Esophagus muscularis mucosa (tissue), 4 donors: ENCODE measurements at regions not wholly inside any gene's neighbourhood (a gene's known extent, or its start where the extent isn't known, plus 50 kb on each side); places are given as distances from the start of the nearest gene placed in this dataset.

ENCODE experiments used
- DNase-seq: peaks from one replicate; pipeline ENCODE4 v3.0.0-alpha.2; 2017; ENCODE audit errors: extremely low spot score
- H3K27ac ChIP-seq, 4 donors: fragments of 200-600 bp; sonication (generic); replicated peaks in 1 of 4; 1 replicate in 3 of 4; 2 replicates in 1 of 4; pipeline ENCODE4 v1.5.1; 2016 to 2019; ENCODE audit warnings: mild to moderate bottlenecking in 1 of 4
- H3K27me3 ChIP-seq, 4 donors: fragments of 200-600 bp; sonication (generic); one replicate each; pipeline versions ENCODE4 v1.5.1 to v1.6.0; 2016 to 2019
- H3K36me3 ChIP-seq, 4 donors: fragments of 200-600 bp; sonication (generic); one replicate each; pipeline ENCODE4 v1.5.1; 2016 to 2019
- H3K4me1 ChIP-seq, 4 donors: fragments of 200-600 bp; sonication (generic); one replicate each; pipeline ENCODE4 v1.5.1; 2016 to 2019
- H3K4me3 ChIP-seq, 4 donors: fragments of 200-600 bp; sonication (generic); 1 replicate in 2 of 4; 2 replicates in 2 of 4; pipeline ENCODE4 v1.5.1; 2016 to 2019; ENCODE audit warnings: mild to moderate bottlenecking in 4 of 4, moderate library complexity in 1 of 4
- H3K9me3 ChIP-seq, 4 donors: fragments of 200-600 bp; sonication (generic); 1 replicate in 3 of 4; 2 replicates in 1 of 4; pipeline ENCODE4 v1.5.1; 2016 to 2019
- EP300 ChIP-seq: sonication (generic); formaldehyde crosslinking; IDR thresholded peaks from one replicate; pipeline ENCODE4 v1.6.1; 2017; ENCODE audit warnings: antibody characterized with exemption
- POLR2A ChIP-seq: fragments of 450-650 bp; IDR thresholded peaks from one replicate; pipeline ENCODE4 v1.6.1; 2017; ENCODE audit warnings: antibody characterized with exemption, moderate library complexity, mild to moderate bottlenecking, low read depth
- POLR2AphosphoS5 ChIP-seq, 2 donors: sonication (generic); formaldehyde crosslinking; IDR thresholded peaks; one replicate each; pipeline ENCODE4 v1.6.1; 2017; ENCODE audit warnings: antibody characterized with exemption in 2 of 2
- WGBS: methylation state at CpG from one replicate; pipeline ENCODE4 v1.1.5; 2018; 5-methylcytosine and 5-hydroxymethylcytosine counted together
- intact Hi-C: fragments of 100-400 bp; cut with DNase I; formaldehyde crosslinking; loops from one replicate; pipeline ENCODE4 v1.15.1; 2023
- TF ChIP-seq, protein P1 (sequence below), 3 experiments: fragments of 200-600 bp in 2 of 3; fragments of 450-650 bp in 1 of 3; sonication (generic) in 2 of 3; IDR thresholded peaks; one replicate each; pipeline ENCODE4 v1.5.1; 2017 to 2019; ENCODE audit warnings: antibody characterized with exemption in 3 of 3, mild to moderate bottlenecking in 2 of 3, moderate library complexity in 1 of 3

DNA sequence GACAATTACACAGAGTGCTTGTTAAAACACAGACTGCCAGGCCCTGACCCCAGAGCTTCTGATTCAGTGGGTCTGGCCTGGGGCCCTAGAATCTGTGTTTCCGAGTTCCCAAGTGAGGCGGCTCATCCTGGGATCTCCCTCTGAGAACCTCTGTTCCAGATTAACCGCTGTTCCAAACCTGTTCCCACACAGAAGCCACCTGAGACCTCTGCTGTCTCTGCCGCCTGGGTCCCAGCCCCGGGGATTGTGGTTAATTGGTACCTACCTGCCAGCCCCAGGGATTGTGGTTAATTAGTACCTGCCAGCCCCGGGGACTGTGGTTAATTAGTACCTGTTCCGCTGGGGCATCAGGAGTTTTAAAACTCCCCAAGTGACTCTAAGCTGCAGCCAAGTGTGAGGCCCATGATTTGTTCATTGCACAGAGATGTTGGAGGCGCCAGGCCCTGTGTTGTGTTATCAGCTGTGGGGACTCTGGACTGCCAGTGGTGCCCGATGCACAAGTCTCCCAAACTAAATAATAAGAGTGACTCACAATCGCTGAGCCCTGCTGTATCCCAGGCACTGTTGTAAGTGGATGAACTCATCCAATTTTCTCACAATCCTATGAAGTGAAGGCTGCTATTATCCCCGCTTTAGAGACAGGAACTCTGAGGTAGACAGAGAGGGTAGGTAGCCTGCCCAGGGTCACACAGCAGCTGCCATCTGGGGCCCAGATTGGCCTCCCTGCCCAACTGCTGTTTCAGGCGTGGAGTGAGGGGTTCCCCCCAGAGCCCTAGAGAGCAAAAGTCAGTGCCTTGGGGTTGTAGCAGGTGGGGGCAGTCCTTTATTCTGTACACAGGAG lies 219.7 kb downstream of the IRF8 start:
- TF ChIP-seq, protein P1, sequence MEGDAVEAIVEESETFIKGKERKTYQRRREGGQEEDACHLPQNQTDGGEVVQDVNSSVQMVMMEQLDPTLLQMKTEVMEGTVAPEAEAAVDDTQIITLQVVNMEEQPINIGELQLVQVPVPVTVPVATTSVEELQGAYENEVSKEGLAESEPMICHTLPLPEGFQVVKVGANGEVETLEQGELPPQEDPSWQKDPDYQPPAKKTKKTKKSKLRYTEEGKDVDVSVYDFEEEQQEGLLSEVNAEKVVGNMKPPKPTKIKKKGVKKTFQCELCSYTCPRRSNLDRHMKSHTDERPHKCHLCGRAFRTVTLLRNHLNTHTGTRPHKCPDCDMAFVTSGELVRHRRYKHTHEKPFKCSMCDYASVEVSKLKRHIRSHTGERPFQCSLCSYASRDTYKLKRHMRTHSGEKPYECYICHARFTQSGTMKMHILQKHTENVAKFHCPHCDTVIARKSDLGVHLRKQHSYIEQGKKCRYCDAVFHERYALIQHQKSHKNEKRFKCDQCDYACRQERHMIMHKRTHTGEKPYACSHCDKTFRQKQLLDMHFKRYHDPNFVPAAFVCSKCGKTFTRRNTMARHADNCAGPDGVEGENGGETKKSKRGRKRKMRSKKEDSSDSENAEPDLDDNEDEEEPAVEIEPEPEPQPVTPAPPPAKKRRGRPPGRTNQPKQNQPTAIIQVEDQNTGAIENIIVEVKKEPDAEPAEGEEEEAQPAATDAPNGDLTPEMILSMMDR (IDR thresholded peaks at IDR 0.05), result no peak
- no peak for TF ChIP-seq POLR2AphosphoS5 (IDR thresholded peaks at IDR 0.05)
- no peak for TF ChIP-seq EP300
- no peak for TF ChIP-seq POLR2A
- WGBS, result 69% methylated on average over 8 of the region's 12 CpGs
- no peaks in the 10 kb centered on the region for H3K9me3 ChIP-seq

DNA sequence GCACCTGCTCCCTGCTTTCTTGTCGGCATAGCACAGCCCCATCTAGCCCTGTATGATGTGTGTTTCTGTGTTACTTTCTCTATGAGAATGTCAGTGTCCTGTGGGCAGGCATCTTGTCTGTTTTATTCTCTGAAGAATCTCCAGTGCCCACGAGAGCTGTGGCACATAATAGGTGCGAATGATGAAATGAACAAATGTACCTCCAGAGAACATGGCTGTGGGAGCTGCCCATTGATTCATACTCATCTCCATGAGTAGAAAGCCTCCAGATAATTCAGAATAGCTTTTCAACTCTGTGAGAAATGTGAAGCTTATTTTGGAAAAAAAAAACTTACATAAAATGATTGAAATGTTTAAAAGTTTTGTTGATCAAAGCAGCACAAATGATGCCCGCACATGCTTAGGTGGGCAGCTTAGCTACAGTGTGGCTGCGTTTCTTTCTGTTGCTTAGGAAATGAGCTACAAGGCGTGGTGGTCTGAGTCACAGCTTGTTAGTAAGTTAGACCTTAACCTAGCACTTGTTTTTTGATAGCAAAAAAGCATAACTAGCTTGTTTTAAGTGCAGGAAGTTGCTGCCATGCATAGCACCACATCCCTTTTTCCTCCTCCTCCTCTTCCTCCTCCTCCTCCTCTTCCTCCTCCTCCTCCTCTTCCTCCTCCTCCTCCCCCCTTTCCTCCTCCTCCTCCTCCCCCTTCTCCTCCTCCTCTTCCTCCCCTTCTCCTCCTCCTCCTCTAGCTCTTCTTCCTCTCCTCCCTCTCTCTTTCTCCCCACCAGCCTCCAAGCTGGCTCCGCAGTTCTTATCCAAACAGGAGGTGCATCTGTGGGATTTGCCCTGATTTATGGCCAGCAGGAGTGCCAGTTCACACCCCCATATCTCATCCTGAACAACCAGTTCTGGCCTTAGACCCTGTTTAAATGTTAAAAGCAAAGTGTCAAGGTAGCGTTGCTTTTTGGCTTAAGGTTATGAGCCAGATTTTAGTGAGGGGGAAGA lies 221.5 kb downstream of the IRF8 start:
- Histone ChIP-seq H3K9me3 (no peaks in the 10 kb centered on the region), H3K27ac (no peak overlapping the region), H3K27me3 (peaks cover 0 to 13% (median 0%) of the 10 kb centered on the region in 4 donors), H3K36me3 (no peaks in the 10 kb centered on the region), H3K4me3 (no peak overlapping the region), H3K4me1 (peaks cover 0 to 6% (median 2%) of the 10 kb centered on the region in 4 donors)
- intact Hi-C loops, result loop anchor here (5.0 kb wide), 1 partner anchor 62 kb away; no protein-coding TSS in a partner anchor
- WGBS, result 68% methylated on average over 8 of the region's 8 CpGs
- no peak for DNase-seq
- TF ChIP-seq POLR2A, result no peak

More for the DNA sequence above, 219.7 kb downstream of the IRF8 start:
- intact Hi-C loops, result no loop called here
- DNase-seq, result no peak
- H3K36me3 ChIP-seq, result no peaks in the 10 kb centered on the region
- H3K27me3 ChIP-seq, result peaks cover 0 to 13% (median 0%) of the 10 kb centered on the region in 4 donors
- H3K4me1 ChIP-seq, result peaks cover 0 to 6% (median 2%) of the 10 kb centered on the region in 4 donors
- no peak overlapping the region for H3K27ac ChIP-seq
- H3K4me3 ChIP-seq, result no peak overlapping the region

DNA sequence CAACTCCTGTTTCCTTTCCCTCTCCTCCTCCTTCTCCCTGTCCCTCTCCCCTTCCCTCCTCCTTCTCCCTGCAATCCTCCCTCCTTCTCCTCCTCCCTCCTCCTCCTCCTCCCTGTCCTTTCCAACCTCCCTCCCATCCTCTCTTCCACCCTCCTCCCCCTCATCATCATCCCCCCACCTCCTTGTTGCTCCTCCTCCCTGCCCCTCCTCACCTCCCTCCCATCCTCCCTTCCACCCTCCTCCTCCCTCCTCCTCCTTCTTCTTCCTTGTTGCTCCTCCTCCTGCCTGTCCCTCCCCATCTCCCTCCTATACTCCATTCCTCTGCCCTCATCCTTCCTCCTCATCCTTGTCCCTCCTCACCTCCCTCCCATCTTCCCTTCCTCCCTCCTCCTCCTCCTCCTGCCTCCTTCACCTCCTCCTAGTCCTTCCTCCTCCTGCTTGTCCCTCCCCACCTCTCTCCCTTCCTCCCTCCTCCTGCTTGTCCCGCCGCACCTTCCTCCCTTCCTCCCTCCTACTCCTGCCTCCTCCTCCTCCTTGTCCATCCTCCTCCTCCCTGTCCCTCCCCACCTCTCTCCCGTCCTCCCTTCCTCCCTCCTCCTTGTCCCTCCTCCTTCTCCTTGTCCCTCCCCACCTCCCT lies 222.5 kb downstream of the IRF8 start:
- TF ChIP-seq POLR2A (no peak), POLR2AphosphoS5 (IDR thresholded peaks at IDR 0.05) (no peak), EP300 (no peak)
- TF ChIP-seq, protein P1 (IDR thresholded peaks at IDR 0.05), result no peak
- peaks cover 0 to 13% (median 0%) of the 10 kb centered on the region in 4 donors for H3K27me3 ChIP-seq
- intact Hi-C loops, result loop anchor here (5.0 kb wide), 1 partner anchor 61 kb away; no protein-coding TSS in a partner anchor
- H3K27ac ChIP-seq, result no peak overlapping the region
- no peaks in the 10 kb centered on the region for H3K9me3 ChIP-seq
- H3K4me3 ChIP-seq, result no peak overlapping the region
- no peak for DNase-seq
- H3K36me3 ChIP-seq, result no peaks in the 10 kb centered on the region
- H3K4me1 ChIP-seq, result peaks cover 0 to 6% (median 2%) of the 10 kb centered on the region in 4 donors
- 82% methylated on average over 3 of the region's 3 CpGs for WGBS

DNA sequence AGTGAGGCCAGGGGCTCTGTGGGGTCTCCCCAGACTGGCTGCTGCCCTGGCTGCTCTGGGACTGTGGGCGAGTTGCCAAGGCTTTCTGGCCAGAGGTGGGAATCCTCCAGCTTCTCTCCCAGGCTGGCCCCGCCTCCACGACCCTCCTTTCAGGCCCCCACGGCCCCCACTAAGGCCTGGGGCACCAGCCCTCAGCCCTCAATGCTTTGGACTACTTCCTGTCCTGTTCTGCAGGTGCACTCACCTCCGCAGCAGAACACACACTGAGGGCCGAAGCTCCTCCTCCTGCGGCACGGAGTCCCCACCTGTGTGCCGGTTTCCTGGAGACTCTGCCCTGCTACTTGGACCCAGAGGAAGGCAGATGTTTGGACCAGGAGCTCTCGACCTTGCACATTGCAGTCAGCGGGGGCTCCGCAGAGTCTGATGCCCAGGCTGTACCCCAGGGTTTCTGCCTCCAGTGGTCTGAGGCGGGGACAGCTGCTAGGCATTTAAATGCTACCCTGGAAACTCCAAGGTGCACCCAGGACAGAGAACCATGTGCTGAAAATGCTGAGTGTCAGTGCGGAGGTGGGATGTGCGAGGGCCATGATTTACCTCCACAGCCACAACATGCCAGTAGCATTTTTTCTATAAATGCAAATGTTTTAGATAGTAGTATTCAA lies 223.8 kb downstream of the IRF8 start:
- intact Hi-C loops, result loop anchor here (5.0 kb wide), 1 partner anchor 59 kb away; no protein-coding TSS in a partner anchor
- Histone ChIP-seq H3K27ac (no peak overlapping the region), H3K36me3 (no peaks in the 10 kb centered on the region), H3K9me3 (no peaks in the 10 kb centered on the region), H3K27me3 (peaks cover 0 to 9% (median 0%) of the 10 kb centered on the region in 4 donors), H3K4me1 (peaks cover 0 to 6% (median 2%) of the 10 kb centered on the region in 4 donors), H3K4me3 (no peak overlapping the region)
- TF ChIP-seq EP300 (no peak), POLR2A (no peak), POLR2AphosphoS5 (IDR thresholded peaks at IDR 0.05) (no peak)
- TF ChIP-seq, protein P1 (IDR thresholded peaks at IDR 0.05), result no peak
- DNase-seq, result no peak
- WGBS, result 75% methylated on average over 15 of the region's 15 CpGs
